Left lung (tissue), 4 donors: ENCODE measurements at regions not wholly inside any gene's neighbourhood (a gene's known extent, or its start where the extent isn't known, plus 50 kb on each side); places are given as distances from the start of the nearest gene placed in this dataset.

Source experiments
- ATAC-seq: fragments of 200-7000 bp; cut with Tn5 transposase; one replicate; pipeline ENCODE4 v1.9.1; 2020; ENCODE audit warnings: moderate library complexity
- DNase-seq, 4 donors: peaks; one replicate each; pipeline ENCODE4 v3.0.0-alpha.2; 2013 to 2020
- H3K27ac ChIP-seq, 2 donors: fragments of 200-600 bp; sonication (generic) in 1 of 2; one replicate each; pipeline versions ENCODE4 v1.5.0 to v1.8.0; 2020 to 2021
- H3K27me3 ChIP-seq, 2 donors: fragments of 200-600 bp; sonication (generic) in 1 of 2; one replicate each; pipeline versions ENCODE4 v1.5.0 to v1.8.0; 2020 to 2021
- H3K36me3 ChIP-seq, 2 donors: fragments of 200-600 bp; sonication (generic) in 1 of 2; one replicate each; pipeline versions ENCODE4 v1.5.0 to v1.8.0; 2020 to 2021
- H3K4me1 ChIP-seq, 2 donors: fragments of 200-600 bp; one replicate each; pipeline ENCODE4 v1.8.0; 2021
- H3K4me3 ChIP-seq, 2 donors: fragments of 200-600 bp; sonication (generic) in 1 of 2; one replicate each; pipeline versions ENCODE4 v1.5.0 to v1.8.0; 2020 to 2021; ENCODE audit warnings: mild to moderate bottlenecking in 1 of 2
- H3K9me3 ChIP-seq, 2 donors: fragments of 200-600 bp; sonication (generic) in 1 of 2; one replicate each; pipeline versions ENCODE4 v1.5.0 to v1.8.0; 2020 to 2021
- intact Hi-C, 2 donors: fragments of 100-400 bp; cut with DNase I; formaldehyde crosslinking; loops; one replicate each; pipeline versions ENCODE4 v1.11.2 to v1.14.2; 2022
- TF ChIP-seq, protein P1 (sequence below), 2 donors: fragments of 200-600 bp; sonication (generic) in 1 of 2; IDR thresholded peaks; one replicate each; pipeline versions ENCODE4 v1.5.0 to v1.8.0; 2021; ENCODE audit warnings: antibody characterized with exemption in 2 of 2
- donor health status: DM: no; HTN: yes; CAD: no.
- donor health status: DM: no; HTN: no; CAD: no.

GRCh38 chr5:3715062-3715461, 119.4 kb downstream of the IRX1 start:
- no peak overlapping the region for H3K27ac ChIP-seq
- no peaks in the 10 kb centered on the region for H3K27me3 ChIP-seq
- TF ChIP-seq, protein P1, sequence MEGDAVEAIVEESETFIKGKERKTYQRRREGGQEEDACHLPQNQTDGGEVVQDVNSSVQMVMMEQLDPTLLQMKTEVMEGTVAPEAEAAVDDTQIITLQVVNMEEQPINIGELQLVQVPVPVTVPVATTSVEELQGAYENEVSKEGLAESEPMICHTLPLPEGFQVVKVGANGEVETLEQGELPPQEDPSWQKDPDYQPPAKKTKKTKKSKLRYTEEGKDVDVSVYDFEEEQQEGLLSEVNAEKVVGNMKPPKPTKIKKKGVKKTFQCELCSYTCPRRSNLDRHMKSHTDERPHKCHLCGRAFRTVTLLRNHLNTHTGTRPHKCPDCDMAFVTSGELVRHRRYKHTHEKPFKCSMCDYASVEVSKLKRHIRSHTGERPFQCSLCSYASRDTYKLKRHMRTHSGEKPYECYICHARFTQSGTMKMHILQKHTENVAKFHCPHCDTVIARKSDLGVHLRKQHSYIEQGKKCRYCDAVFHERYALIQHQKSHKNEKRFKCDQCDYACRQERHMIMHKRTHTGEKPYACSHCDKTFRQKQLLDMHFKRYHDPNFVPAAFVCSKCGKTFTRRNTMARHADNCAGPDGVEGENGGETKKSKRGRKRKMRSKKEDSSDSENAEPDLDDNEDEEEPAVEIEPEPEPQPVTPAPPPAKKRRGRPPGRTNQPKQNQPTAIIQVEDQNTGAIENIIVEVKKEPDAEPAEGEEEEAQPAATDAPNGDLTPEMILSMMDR (IDR thresholded peaks at IDR 0.05) = no peak
- no peaks in the 10 kb centered on the region for H3K36me3 ChIP-seq
- intact Hi-C loops = no loop called here
- ATAC-seq = no peak
- no peaks in the 10 kb centered on the region for H3K9me3 ChIP-seq
- no peak for DNase-seq
- H3K4me1 ChIP-seq = no peaks in the 10 kb centered on the region
- no peak overlapping the region for H3K4me3 ChIP-seq

GRCh38 chr5:3729631-3730030, 134.0 kb downstream of the IRX1 start:
- intact Hi-C loops = no loop called here
- TF ChIP-seq, protein P1 (IDR thresholded peaks at IDR 0.05) = no peak
- no peaks in the 10 kb centered on the region for H3K4me1 ChIP-seq
- no peak overlapping the region for H3K4me3 ChIP-seq
- no peaks in the 10 kb centered on the region for H3K36me3 ChIP-seq
- peaks cover 0 to 11% of the 10 kb centered on the region in 2 donors for H3K9me3 ChIP-seq
- no peaks in the 10 kb centered on the region for H3K27me3 ChIP-seq
- H3K27ac ChIP-seq = no peak overlapping the region
- no peak for ATAC-seq
- DNase-seq = no peak

- no peak overlapping the region for H3K27ac ChIP-seq
- ATAC-seq (no peak), DNase-seq (no peak)
- H3K9me3 ChIP-seq = no peaks in the 10 kb centered on the region
- intact Hi-C loops = no loop called here
- H3K4me3 ChIP-seq = no peak overlapping the region
- H3K4me1 ChIP-seq = no peaks in the 10 kb centered on the region
- TF ChIP-seq, protein P1 (IDR thresholded peaks at IDR 0.05) = no peak
- no peaks in the 10 kb centered on the region for H3K36me3 ChIP-seq
- H3K27me3 ChIP-seq = no peaks in the 10 kb centered on the region
Observed at GRCh38 chr5:3734632-3735031, 139.0 kb downstream of the IRX1 start.

- no peak for DNase-seq
- no peak for ATAC-seq
- no peaks in the 10 kb centered on the region for H3K4me1 ChIP-seq
- TF ChIP-seq, protein P1 (IDR thresholded peaks at IDR 0.05) = no peak
- no peaks in the 10 kb centered on the region for H3K9me3 ChIP-seq
- H3K36me3 ChIP-seq = no peaks in the 10 kb centered on the region
- H3K4me3 ChIP-seq = no peak overlapping the region
- no peaks in the 10 kb centered on the region for H3K27me3 ChIP-seq
- H3K27ac ChIP-seq = no peak overlapping the region
- intact Hi-C loops = no loop called here
Observed at GRCh38 chr5:3736466-3736865, 140.8 kb downstream of the IRX1 start.

GRCh38 chr5:3736926-3737325, 141.3 kb downstream of the IRX1 start:
- Histone ChIP-seq H3K27me3 (no peaks in the 10 kb centered on the region), H3K4me1 (no peaks in the 10 kb centered on the region), H3K9me3 (no peaks in the 10 kb centered on the region), H3K36me3 (no peaks in the 10 kb centered on the region), H3K27ac (no peak overlapping the region), H3K4me3 (no peak overlapping the region)
- TF ChIP-seq, protein P1 (IDR thresholded peaks at IDR 0.05) = no peak
- ATAC-seq = no peak
- peak in 1 of 4 donors; percentile 2 for DNase-seq
- intact Hi-C loops = no loop called here
